GM21367 (cell line): ENCODE measurements at regions not wholly inside any gene's neighbourhood (a gene's known extent, or its start where the extent isn't known, plus 50 kb on each side); places are given as distances from the start of the nearest gene placed in this dataset.

Source experiments
- ATAC-seq: cut with Tn5 transposase; IDR thresholded peaks from one replicate; pipeline ENCODE4 v1.9.1; 2021; ENCODE audit not compliant: unreplicated experiment

GRCh38 chr3:20353286-20353685, 167.3 kb upstream of the SGO1 start:
- no peak for ATAC-seq

- ATAC-seq: no peak
Observed at GRCh38 chr3:20352546-20353179, 166.7 kb upstream of the SGO1 start.

GRCh38 chr3:20350449-20350848, 164.4 kb upstream of the SGO1 start:
- ATAC-seq: no peak

DNA sequence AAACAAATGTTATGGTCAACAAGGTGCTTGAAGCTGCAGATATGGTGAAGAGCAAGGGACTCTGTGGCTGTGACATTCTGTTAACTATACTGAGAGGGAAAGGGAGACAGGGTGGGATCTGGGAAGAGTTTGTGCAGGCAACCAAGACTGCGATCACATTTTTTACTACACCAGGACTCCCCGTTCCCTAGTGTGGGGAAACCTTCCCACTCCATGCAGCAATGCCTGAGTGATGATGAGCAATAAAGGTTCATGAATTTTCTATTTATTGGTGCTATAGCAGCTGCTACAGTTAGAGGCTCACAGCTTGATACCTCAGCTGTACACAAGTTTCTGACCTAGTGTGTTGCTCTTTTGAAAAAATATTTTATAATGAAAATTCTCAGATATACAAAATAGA, 160.9 kb upstream of the SGO1 start:
- ATAC-seq: no peak

DNA sequence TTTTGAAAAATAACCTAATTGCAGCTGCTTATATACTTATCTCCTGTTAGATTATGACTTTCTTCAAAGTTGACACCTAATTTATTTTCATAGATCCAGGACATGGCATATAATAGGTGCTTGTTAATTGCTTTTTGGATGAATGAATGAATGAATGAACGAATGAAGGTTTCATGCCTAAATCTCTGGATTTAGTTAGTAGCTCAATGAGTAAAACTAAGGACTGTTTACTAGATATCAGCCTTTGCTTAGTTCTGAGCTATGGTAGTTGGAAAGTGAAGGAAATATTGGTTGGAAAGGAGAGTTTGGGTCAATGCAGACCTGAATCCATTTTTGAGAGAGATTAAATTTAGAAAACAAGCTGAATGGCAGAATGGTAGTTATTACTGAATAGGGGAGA, 160.4 kb upstream of the SGO1 start:
- no peak for ATAC-seq

DNA sequence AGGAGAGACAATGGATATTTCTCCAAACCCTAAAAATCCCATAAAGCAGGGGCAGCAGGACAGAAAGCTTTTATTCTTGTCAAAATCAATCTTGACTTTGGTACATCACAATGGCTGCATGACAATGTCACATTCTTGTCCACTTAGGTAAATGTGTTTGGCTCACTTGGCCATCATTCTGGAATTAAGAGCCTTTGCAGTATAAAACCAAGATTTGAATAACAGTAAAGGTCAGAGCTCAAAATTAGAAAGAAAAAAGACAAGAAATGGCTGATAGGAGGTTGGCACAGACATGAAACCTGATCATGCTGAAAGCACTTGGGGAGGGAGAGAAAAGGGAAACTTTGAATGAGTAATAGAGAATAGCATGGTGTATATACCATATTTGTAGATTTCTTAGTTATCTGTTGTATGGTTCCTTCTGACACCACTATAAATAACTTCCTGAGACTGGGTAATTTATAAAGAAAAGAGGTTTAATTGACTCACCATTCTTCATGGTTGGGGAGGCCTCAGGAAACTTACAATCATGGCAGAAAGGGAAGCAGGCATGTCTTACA, 158.5 kb upstream of the SGO1 start:
- ATAC-seq: no peak

- ATAC-seq: no peak
Observed at GRCh38 chr3:20343790-20344189, 157.8 kb upstream of the SGO1 start.

DNA sequence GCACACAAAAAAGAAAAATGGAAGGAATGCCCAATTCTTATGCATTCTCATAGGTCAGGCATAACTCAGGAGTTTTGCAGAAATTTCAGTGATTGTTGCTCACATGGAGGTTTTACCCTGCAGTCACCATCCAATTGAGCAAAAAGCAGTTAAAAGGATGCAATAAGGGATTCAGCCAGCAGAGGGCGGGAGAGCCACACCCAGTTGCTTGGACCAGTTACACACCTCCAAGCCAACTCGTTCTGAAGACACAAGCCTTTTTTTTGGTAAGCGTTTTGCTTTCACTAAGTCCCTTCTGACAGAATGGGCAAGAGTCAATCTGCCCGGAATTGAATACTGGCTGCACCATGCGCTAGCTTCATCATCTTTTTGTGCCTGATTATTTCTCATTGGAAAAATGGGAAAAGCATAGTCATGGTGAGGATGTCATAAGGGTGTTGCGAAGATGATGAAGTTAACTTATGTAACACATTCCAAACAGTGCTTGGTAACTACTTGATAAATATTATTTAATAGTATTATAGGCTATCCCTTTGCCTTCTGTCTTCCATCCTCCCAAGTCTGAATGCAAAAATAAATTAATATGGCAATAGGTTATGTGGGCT, 154.4 kb upstream of the SGO1 start:
- peak; percentile 92 for ATAC-seq

GRCh38 chr3:20336572-20336971, 150.6 kb upstream of the SGO1 start:
- no peak for ATAC-seq

DNA sequence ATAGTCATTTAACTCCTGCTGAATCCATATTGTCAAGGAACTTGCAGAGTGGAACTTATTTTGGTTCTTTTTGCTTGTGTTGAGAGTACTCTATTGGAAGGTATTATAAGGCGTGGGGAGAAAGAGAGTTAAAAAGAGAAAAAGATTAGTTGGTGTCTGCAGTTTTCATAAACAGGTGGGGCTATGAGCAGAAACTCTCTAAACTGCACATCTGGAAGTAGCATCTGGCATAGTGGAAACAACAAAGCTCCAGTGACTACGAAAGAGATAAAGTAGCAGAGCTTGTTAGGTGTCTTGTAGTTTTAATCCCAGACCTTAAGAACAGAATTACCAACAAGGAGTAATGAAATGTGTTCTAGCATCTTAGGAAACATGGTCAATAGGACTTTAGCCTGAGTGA, 148.8 kb upstream of the SGO1 start:
- no peak for ATAC-seq

DNA sequence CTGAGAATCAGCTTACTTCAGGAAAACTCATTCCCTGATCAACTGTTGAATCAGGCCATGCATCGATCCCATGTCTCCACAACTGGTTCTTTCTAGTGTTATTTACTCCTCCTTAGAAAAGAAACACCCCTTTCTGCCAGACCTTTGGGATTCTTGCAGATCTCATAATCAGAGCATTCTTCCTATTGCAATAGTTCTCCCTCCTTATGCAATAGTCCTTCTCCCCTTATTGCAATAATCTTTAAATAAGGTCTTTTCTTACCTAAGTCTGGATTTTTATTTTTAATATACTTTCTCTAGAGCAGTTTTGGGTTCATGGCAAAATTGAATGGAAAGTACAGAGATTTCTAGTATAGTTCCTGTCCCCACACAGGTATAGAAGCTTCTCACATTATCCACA, 141.9 kb upstream of the SGO1 start:
- no peak for ATAC-seq

DNA sequence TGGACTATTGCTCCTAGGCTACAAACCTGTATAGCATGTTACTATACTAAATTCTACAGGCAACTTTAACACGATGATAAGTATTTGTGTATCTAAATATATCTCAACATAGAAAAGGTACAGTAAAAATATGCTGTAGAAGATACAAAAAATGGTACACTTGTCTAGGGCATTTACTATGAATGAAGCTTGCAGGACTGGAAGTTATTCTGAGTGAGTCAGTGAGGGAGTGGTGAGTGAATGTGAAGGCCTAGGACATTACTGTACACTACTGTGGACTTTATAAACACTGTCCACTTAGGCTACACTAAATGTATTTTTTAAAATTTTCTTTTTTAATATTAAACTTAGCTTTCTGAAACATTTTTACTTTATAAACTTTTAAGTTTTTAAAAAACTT, 140.5 kb upstream of the SGO1 start:
- ATAC-seq: no peak

DNA sequence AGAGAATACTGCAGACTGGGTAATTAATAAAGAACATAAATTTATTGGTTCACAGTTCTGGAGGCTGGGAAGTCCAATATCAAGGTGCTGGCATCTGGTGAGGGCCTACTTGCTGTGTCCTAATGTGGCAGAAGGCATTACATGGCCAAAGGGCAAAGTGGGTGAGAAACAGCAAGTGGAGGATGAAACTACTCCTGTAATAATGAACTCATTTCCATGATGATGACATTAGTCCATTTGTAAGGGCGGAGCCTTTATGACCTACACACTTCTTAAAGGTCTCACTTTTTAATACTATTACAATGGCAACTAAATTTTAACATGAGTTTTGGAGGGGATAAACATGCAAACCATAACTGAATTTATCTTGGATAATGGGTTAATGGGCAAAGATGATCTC, 139.6 kb upstream of the SGO1 start:
- ATAC-seq: no peak

DNA sequence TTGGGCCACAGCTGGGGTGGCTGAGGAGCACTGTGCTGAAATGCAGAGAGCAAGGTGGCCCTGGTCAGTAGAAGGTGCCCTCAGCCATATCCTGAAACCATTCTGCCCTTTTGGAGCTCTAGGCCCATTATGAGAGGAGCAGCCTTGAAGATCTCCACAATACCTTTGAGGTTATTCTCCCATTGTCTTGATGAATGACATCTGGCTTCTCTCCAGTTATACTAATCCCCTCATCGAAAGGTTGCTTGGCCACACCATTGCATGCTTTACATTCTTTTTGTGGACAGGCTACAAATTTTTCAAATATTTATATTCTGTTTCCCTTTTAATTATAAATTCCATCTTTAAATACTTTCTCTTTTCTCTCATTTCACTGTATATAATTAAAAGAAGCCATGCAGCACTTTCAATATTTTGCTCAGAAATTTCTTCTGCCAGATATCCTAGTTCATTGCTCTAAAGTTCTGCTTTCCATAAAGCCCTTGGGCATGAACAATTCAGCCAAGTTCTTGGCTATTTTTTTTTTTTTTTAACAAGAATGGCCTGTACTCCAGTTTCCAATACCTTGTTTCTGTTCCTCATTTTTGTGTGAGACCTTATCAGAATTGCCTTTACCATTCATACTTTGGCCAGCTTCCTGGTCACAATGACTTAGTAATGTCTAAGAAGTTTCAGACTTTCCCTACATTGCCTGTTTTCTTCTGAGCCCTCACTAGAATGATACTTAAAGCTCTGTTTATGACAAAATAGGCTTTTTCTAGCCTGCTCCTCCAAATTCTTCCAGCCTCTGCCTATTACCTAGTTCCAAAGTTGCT, 138.9 kb upstream of the SGO1 start:
- peak; percentile 100 for ATAC-seq

GRCh38 chr3:20323307-20323927, 137.4 kb upstream of the SGO1 start:
- ATAC-seq: no peak

GRCh38 chr3:20322085-20322484, 136.1 kb upstream of the SGO1 start:
- no peak for ATAC-seq

- ATAC-seq: no peak
Observed at GRCh38 chr3:20321391-20322047, 135.5 kb upstream of the SGO1 start.

GRCh38 chr3:20320489-20320888, 134.5 kb upstream of the SGO1 start:
- no peak for ATAC-seq

- ATAC-seq: no peak
Observed at GRCh38 chr3:20319551-20319950, 133.5 kb upstream of the SGO1 start.

DNA sequence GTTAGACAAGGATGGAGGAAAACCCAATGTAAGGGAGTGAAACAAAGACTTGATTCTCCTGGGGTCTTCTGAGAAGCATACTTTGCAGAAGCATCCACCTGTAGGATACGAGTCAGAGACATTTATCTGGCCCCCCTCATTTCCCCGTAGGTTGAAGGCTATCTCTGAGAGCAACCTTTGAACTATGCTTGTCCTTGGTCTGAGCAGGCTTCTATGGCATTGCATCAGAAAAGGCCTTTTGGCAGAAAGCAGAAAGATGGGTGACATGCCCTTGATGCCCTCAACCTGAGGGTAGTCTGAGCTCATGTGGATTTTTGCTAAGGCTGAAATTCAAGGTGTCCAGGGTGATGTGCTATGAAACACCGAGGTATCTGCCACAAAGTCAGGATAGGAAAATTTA, 131.6 kb upstream of the SGO1 start:
- no peak for ATAC-seq

DNA sequence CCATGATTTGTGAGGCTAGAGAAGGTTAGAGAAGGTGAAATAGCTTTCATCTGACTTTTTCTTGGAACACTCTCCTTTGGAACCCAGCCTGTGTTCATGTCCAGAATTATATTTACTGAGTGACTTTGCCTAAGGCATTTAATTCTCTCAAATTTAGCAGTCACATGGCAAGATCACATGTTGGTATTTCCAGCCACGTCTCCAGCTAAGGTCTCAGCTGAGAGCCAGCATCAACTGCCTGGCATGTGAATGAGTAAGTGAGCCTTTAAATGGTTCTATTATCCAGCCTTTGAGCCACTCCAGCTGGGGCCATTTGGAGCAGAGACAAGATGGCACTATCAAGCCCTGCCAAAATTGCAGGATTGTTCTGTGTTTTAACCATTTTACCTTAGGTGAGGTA, 130.2 kb upstream of the SGO1 start:
- no peak for ATAC-seq
